ENCODE measurements at regions not wholly inside any gene's neighbourhood (a gene's known extent, or its start where the extent isn't known, plus 50 kb on each side); places are given as distances from the start of the nearest gene placed in this dataset.

DNA sequence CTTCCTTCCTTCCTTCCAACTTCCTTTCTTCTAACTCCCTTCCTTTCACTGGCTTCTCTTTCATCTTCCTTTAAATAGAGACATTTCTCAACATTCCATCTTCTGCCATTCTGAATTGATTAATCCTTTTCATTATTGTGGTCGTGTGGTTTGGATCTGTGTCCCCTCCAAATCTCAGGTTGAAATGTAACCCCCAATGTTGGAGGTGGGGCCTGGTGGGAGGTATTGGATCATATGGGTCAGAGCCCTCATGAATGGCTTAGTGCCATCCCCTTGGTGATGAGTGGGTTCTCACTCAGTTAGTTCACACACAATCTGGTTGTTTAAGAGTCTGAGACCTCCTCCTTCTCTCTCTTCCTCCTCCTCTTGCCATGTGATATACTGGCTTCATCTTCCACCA is 130.9 kb upstream of the SV2C start:
- no peak for DNase-seq (ENCODE audit: low spot score)

DNA sequence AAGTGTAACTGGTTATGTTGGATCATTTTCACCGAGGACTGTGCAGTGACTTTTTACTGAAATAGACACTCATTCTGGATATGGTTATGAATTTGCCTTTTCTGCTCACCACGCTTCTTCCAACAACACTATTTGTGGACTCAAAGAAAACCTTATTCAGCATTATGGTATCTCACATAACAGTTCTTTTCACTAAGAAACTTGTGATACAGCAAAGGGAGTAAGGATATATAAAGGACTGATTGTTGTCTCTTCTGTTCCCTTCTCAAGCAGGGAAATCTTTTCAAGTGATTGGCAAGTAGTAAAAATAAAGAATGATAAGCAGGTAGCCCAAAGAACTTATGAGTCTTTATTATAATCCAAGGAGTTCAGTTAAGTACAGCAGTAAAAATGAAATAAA is 131.5 kb upstream of the SV2C start:
- Histone ChIP-seq H3K27ac (ENCODE audit: low read depth) (no peak overlapping the region), H3K4me3 (no peak overlapping the region), H4K20me1 (replicated peaks; ENCODE audit: insufficient read depth) (no peaks in the 10 kb centered on the region), H3K9me2 (ENCODE audit: insufficient read depth) (0 out of 2 replicates have a peak, but pooled peaks cover 7% of the 10 kb centered on the region), H3K27me3 (ENCODE audit: insufficient read depth) (no peaks in the 10 kb centered on the region), H3F3A (replicated peaks; ENCODE audit: low read depth) (no peaks in the 10 kb centered on the region), H3K4me2 (no peak overlapping the region), H3K4me1 (ENCODE audit: insufficient read depth) (no peaks in the 10 kb centered on the region), H2AFZ (no peak overlapping the region), H3K36me3 (ENCODE audit: insufficient read depth) (no peaks in the 10 kb centered on the region), H3K79me2 (replicated peaks; ENCODE audit: insufficient read depth) (no peaks in the 10 kb centered on the region)
- Mint-ChIP-seq H3K4me3 (no peak overlapping the region), H3K4me1 (no peaks in the 10 kb centered on the region), H3K27me3 (ENCODE audit: insufficient read depth, low read depth, poor library complexity) (peaks cover 2% of the 10 kb centered on the region), H3K9me3 (no peaks in the 10 kb centered on the region; the same call in 2 of the 3 replicates), H3K27ac (no peak overlapping the region), H3K36me3 (ENCODE audit: low read depth) (no peaks in the 10 kb centered on the region)
- no peak for ATAC-seq
- no peak for DNase-seq (ENCODE audit: low spot score)
- TF ChIP-seq CREB1 (CRISPR knock-in tag; IDR thresholded peaks at IDR 0.05; ENCODE audit: low read depth) (no peak), ZNF331 (CRISPR knock-in tag; IDR thresholded peaks at IDR 0.05; ENCODE audit: low read depth) (no peak), JUNB (IDR thresholded peaks at IDR 0.05; ENCODE audit: unreplicated experiment) (no peak), STAT1 (IDR thresholded peaks at IDR 0.05; ENCODE audit: unreplicated experiment) (no peak), EZH2phosphoT487 (IDR thresholded peaks at IDR 0.05; ENCODE audit: unreplicated experiment) (no peak), EZH2 (IDR thresholded peaks at IDR 0.05; ENCODE audit: low read depth, unreplicated experiment) (no peak), ZNF114 (CRISPR knock-in tag; IDR thresholded peaks at IDR 0.05) (no peak), POLR2AphosphoS5 (IDR thresholded peaks at IDR 0.05; ENCODE audit: low read depth) (no peak), NANOG (IDR thresholded peaks at IDR 0.05; ENCODE audit: borderline replicate concordance) (no peak)
- TF ChIP-seq, protein P1, sequence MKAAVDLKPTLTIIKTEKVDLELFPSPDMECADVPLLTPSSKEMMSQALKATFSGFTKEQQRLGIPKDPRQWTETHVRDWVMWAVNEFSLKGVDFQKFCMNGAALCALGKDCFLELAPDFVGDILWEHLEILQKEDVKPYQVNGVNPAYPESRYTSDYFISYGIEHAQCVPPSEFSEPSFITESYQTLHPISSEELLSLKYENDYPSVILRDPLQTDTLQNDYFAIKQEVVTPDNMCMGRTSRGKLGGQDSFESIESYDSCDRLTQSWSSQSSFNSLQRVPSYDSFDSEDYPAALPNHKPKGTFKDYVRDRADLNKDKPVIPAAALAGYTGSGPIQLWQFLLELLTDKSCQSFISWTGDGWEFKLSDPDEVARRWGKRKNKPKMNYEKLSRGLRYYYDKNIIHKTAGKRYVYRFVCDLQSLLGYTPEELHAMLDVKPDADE (IDR thresholded peaks at IDR 0.05), result no peak
- TF ChIP-seq, protein P2, sequence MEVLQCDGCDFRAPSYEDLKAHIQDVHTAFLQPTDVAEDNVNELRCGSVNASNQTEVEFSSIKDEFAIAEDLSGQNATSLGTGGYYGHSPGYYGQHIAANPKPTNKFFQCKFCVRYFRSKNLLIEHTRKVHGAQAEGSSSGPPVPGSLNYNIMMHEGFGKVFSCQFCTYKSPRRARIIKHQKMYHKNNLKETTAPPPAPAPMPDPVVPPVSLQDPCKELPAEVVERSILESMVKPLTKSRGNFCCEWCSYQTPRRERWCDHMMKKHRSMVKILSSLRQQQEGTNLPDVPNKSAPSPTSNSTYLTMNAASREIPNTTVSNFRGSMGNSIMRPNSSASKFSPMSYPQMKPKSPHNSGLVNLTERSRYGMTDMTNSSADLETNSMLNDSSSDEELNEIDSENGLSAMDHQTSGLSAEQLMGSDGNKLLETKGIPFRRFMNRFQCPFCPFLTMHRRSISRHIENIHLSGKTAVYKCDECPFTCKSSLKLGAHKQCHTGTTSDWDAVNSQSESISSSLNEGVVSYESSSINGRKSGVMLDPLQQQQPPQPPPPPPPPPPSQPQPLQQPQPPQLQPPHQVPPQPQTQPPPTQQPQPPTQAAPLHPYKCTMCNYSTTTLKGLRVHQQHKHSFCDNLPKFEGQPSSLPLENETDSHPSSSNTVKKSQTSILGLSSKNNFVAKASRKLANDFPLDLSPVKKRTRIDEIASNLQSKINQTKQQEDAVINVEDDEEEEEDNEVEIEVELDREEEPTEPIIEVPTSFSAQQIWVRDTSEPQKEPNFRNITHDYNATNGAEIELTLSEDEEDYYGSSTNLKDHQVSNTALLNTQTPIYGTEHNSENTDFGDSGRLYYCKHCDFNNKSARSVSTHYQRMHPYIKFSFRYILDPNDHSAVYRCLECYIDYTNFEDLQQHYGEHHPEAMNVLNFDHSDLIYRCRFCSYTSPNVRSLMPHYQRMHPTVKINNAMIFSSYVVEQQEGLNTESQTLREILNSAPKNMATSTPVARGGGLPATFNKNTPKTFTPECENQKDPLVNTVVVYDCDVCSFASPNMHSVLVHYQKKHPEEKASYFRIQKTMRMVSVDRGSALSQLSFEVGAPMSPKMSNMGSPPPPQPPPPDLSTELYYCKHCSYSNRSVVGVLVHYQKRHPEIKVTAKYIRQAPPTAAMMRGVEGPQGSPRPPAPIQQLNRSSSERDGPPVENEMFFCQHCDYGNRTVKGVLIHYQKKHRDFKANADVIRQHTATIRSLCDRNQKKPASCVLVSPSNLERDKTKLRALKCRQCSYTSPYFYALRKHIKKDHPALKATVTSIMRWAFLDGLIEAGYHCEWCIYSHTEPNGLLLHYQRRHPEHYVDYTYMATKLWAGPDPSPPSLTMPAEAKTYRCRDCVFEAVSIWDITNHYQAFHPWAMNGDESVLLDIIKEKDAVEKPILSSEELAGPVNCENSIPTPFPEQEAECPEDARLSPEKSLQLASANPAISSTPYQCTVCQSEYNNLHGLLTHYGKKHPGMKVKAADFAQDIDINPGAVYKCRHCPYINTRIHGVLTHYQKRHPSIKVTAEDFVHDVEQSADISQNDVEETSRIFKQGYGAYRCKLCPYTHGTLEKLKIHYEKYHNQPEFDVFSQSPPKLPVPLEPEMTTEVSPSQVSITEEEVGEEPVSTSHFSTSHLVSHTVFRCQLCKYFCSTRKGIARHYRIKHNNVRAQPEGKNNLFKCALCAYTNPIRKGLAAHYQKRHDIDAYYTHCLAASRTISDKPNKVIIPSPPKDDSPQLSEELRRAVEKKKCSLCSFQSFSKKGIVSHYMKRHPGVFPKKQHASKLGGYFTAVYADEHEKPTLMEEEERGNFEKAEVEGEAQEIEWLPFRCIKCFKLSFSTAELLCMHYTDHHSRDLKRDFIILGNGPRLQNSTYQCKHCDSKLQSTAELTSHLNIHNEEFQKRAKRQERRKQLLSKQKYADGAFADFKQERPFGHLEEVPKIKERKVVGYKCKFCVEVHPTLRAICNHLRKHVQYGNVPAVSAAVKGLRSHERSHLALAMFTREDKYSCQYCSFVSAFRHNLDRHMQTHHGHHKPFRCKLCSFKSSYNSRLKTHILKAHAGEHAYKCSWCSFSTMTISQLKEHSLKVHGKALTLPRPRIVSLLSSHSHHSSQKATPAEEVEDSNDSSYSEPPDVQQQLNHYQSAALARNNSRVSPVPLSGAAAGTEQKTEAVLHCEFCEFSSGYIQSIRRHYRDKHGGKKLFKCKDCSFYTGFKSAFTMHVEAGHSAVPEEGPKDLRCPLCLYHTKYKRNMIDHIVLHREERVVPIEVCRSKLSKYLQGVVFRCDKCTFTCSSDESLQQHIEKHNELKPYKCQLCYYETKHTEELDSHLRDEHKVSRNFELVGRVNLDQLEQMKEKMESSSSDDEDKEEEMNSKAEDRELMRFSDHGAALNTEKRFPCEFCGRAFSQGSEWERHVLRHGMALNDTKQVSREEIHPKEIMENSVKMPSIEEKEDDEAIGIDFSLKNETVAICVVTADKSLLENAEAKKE (CRISPR knock-in tag; IDR thresholded peaks at IDR 0.05), result no peak
- TF ChIP-seq, protein P3, sequence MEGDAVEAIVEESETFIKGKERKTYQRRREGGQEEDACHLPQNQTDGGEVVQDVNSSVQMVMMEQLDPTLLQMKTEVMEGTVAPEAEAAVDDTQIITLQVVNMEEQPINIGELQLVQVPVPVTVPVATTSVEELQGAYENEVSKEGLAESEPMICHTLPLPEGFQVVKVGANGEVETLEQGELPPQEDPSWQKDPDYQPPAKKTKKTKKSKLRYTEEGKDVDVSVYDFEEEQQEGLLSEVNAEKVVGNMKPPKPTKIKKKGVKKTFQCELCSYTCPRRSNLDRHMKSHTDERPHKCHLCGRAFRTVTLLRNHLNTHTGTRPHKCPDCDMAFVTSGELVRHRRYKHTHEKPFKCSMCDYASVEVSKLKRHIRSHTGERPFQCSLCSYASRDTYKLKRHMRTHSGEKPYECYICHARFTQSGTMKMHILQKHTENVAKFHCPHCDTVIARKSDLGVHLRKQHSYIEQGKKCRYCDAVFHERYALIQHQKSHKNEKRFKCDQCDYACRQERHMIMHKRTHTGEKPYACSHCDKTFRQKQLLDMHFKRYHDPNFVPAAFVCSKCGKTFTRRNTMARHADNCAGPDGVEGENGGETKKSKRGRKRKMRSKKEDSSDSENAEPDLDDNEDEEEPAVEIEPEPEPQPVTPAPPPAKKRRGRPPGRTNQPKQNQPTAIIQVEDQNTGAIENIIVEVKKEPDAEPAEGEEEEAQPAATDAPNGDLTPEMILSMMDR (conservative IDR thresholded peaks at IDR 0.05; ENCODE audit: low read depth in 2 of 2), result no peak

More for the DNA sequence above, 130.9 kb upstream of the SV2C start:
- no peak for TF ChIP-seq EZH2phosphoT487 (IDR thresholded peaks at IDR 0.05; ENCODE audit: unreplicated experiment)
- no peak for TF ChIP-seq NANOG (IDR thresholded peaks at IDR 0.05; ENCODE audit: borderline replicate concordance)
- no peak for TF ChIP-seq STAT1 (IDR thresholded peaks at IDR 0.05; ENCODE audit: unreplicated experiment)
- TF ChIP-seq CREB1 (CRISPR knock-in tag; IDR thresholded peaks at IDR 0.05; ENCODE audit: low read depth), result no peak
- Histone ChIP-seq H3K36me3 (ENCODE audit: insufficient read depth) (no peaks in the 10 kb centered on the region; the same call in 1 of the 2 replicates), H3K4me2 (no peak overlapping the region), H3K27me3 (ENCODE audit: insufficient read depth) (no peaks in the 10 kb centered on the region), H3K79me2 (replicated peaks; ENCODE audit: insufficient read depth) (no peaks in the 10 kb centered on the region), H3K9me2 (ENCODE audit: insufficient read depth) (0 out of 2 replicates have a peak, but pooled peaks cover 13% of the 10 kb centered on the region), H4K20me1 (replicated peaks; ENCODE audit: insufficient read depth) (no peaks in the 10 kb centered on the region), H3F3A (replicated peaks; ENCODE audit: low read depth) (no peaks in the 10 kb centered on the region), H3K4me3 (no peak overlapping the region), H3K4me1 (ENCODE audit: insufficient read depth) (no peaks in the 10 kb centered on the region), H3K27ac (ENCODE audit: low read depth) (no peak overlapping the region), H2AFZ (no peak overlapping the region)
- Mint-ChIP-seq H3K9me3 (no peaks in the 10 kb centered on the region; the same call in 2 of the 3 replicates), H3K36me3 (ENCODE audit: low read depth) (no peaks in the 10 kb centered on the region), H3K27me3 (ENCODE audit: insufficient read depth, low read depth, poor library complexity) (peaks cover 2% of the 10 kb centered on the region), H3K4me3 (no peak overlapping the region), H3K27ac (no peak overlapping the region), H3K4me1 (no peaks in the 10 kb centered on the region)
- no peak for ATAC-seq
